HFF-Myc (cell line): ENCODE measurements at regions not wholly inside any gene's neighbourhood (a gene's known extent, or its start where the extent isn't known, plus 50 kb on each side); places are given as distances from the start of the nearest gene placed in this dataset.

Experiments used
- DNase-seq: peaks from one replicate; pipeline ENCODE4 v3.0.0-alpha.2; 2011; ENCODE audit warnings: low read depth; ENCODE audit errors: extremely low read depth
- H3K4me3 ChIP-seq: replicated peaks from 2 replicates; pipeline ENCODE4 v1.5.1; 2011; ENCODE audit warnings: low read depth, mild to moderate bottlenecking, control low read depth, low read length
- CTCF ChIP-seq: IDR thresholded peaks from 2 replicates; pipeline ENCODE4 v1.5.1; 2012; ENCODE audit warnings: mild to moderate bottlenecking, low read depth, low read length, control low read depth; ENCODE audit errors: missing control alignments

DNA sequence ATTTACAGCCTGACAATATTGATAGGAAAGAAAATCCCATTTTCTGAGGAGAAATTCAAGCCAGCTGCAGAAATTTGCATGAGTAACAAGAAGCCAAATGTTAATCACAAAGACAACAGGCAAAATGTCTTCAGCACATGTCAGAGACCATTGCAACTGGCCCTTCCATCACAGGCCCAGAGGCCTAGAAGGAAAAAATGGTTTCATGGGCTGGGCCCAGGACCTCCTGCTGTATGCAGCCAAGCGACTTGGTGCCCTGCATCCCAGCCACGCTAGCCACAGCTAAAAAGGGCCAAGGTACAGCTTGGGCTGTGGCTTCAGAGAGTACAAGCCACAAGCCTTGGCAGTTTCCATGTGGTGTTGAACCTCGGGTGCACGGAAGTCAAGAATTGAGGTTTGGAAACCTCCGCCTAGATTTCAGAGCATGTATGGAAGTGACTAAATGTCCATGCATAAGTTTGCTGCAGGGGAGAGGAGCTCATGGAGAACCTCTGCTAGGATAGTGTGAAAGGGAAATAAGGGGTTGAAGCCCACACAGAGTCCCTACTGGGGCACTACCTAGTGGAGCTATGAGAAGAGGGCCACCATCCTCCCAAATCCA is 1474.0 kb downstream of the PCDH9 start:
- no peak for TF ChIP-seq CTCF
- no peak overlapping the region for H3K4me3 ChIP-seq
- no peak for DNase-seq

GRCh38 chr13:65748227-65748626 is 1481.9 kb downstream of the PCDH9 start:
- TF ChIP-seq CTCF, result no peak
- no peak for DNase-seq
- no peak overlapping the region for H3K4me3 ChIP-seq

GRCh38 chr13:65746406-65746921 is 1483.7 kb downstream of the PCDH9 start:
- no peak overlapping the region for H3K4me3 ChIP-seq
- no peak for DNase-seq
- no peak for TF ChIP-seq CTCF

GRCh38 chr13:65744836-65745235 is 1485.3 kb downstream of the PCDH9 start:
- DNase-seq, result peak; percentile 14
- no peak overlapping the region for H3K4me3 ChIP-seq
- no peak for TF ChIP-seq CTCF

DNA sequence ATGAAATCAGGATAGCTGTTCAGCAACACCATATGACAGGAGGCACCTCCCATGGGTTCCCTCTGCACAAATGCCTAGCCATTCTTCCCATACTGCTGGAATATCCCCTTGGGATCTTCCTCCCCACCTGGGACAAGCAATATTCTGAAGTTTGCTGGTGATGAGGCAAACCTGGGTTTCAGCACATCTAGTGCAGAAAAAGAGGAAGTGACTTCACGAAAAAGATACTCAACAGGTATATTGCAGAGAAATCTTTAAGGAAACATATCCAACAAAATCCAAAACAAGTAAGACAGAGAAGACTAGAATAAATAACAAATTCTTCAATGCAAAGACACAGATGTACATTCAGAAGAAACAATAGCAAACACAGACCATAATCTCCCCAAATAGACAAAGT is 1497.0 kb downstream of the PCDH9 start:
- no peak overlapping the region for H3K4me3 ChIP-seq
- DNase-seq, result no peak
- TF ChIP-seq CTCF, result no peak

GRCh38 chr13:65727070-65727469 is 1503.1 kb downstream of the PCDH9 start:
- no peak for TF ChIP-seq CTCF
- no peak overlapping the region for H3K4me3 ChIP-seq
- DNase-seq, result no peak

DNA sequence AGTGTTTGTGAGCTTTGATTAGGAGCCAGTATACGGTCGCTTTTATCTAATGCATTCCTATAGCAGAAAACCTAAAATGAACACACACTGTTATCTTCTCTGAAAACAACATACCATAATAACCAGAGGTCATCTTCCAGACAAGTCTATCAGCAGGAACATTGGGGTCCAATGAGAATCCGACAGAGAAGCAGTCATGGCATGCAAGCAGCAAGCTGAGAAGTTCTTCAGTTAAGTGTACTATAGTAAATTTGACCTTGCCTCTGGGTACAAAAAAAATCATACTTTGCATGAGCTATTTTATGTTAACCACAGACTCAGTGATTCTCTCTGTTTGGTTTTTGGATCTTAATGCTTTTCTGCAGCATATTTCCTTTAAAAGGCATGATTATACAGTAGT is 1505.1 kb downstream of the PCDH9 start:
- no peak for TF ChIP-seq CTCF
- H3K4me3 ChIP-seq, result no peak overlapping the region
- DNase-seq, result no peak
